ENCODE measurements at regions not wholly inside any gene's neighbourhood (a gene's known extent, or its start where the extent isn't known, plus 50 kb on each side); places are given as distances from the start of the nearest gene placed in this dataset.

DNA sequence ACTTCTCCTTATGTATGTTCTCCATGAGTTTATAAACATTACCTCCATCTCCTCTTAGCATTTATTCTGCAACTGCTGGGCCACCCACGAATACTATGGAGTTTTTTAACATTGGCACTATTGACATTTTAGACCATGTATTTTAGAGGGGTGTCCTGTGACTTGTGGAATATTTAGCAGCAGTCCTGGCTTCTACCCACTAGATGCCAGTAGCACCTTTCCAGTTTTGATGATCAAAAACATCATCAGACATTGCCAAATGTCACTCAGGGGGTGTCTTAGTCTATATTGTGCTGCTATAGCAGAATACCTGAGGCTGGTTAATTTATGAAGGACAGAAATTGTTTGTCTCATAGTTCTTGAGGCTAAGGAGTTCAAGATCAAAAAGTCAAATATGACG lies 187.5 kb upstream of the RORB start:
- Histone ChIP-seq H3K4me3 (ENCODE audit: low read depth, low read length) (no peak overlapping the region), H3K9ac (ENCODE audit: low read depth, low read length) (no peak overlapping the region), H3K4me1 (ENCODE audit: control insufficient read depth, insufficient read depth, low read length) (peaks cover 28% of the 10 kb centered on the region), H3K9me3 (ENCODE audit: control insufficient read depth, insufficient read depth, low read length) (no peaks in the 10 kb centered on the region), H3K36me3 (ENCODE audit: control insufficient read depth, insufficient read depth, low read length) (no peaks in the 10 kb centered on the region), H3K27ac (ENCODE audit: low read depth, low read length) (no peak overlapping the region), H3K27me3 (ENCODE audit: control insufficient read depth, insufficient read depth, low read length) (no peaks in the 10 kb centered on the region)

DNA sequence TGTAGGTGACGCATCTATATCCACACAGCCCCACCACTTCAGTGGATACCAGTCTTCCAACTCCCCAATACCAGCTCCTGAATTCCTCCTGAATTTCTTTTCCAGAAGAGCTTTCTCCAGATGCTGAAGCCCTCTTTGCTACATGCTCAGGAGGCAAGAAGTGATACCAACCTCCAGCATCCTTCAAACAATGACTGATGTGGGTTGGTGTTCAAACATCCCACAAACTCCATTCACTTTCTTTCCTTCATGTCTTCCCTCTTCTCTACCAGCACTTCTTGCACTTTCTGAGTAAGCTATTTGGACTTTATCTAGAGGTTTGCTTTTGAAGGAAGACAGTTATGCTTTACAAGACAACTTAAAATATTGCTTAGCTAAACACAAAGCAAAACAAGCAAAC lies 179.9 kb upstream of the RORB start:
- Histone ChIP-seq H3K27me3 (ENCODE audit: control insufficient read depth, insufficient read depth, low read length) (no peaks in the 10 kb centered on the region), H3K4me1 (ENCODE audit: control insufficient read depth, insufficient read depth, low read length) (no peaks in the 10 kb centered on the region), H3K9ac (ENCODE audit: low read depth, low read length) (no peak overlapping the region), H3K4me3 (ENCODE audit: low read depth, low read length) (no peak overlapping the region), H3K36me3 (ENCODE audit: control insufficient read depth, insufficient read depth, low read length) (no peaks in the 10 kb centered on the region), H3K9me3 (ENCODE audit: control insufficient read depth, insufficient read depth, low read length) (no peaks in the 10 kb centered on the region), H3K27ac (ENCODE audit: low read depth, low read length) (no peak overlapping the region)

DNA sequence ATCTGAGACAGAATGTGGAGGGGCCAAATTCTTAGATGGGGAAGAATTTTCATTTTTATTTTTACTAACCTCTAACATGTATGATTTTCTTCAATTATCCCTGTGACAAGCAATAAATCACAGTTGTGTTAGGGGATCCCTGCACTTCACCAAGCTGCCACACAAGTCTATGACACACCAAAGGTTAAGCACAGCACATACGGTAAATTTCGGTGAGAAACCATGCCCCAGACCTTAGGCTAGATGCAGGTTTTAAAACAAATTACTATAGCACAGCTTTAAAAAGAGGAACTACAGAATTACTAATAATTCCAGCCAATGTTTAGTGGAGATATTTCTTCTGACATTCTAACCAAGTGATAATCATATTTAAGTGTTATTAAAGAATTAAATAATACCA lies 175.7 kb upstream of the RORB start:
- Histone ChIP-seq H3K27ac (ENCODE audit: low read depth, low read length) (no peak overlapping the region), H3K27me3 (ENCODE audit: control insufficient read depth, insufficient read depth, low read length) (no peaks in the 10 kb centered on the region), H3K4me1 (ENCODE audit: control insufficient read depth, insufficient read depth, low read length) (peaks cover 6% of the 10 kb centered on the region; the same call in 1 of the 2 replicates), H3K9ac (ENCODE audit: low read depth, low read length) (no peak overlapping the region), H3K4me3 (ENCODE audit: low read depth, low read length) (no peak overlapping the region), H3K9me3 (ENCODE audit: control insufficient read depth, insufficient read depth, low read length) (no peaks in the 10 kb centered on the region), H3K36me3 (ENCODE audit: control insufficient read depth, insufficient read depth, low read length) (no peaks in the 10 kb centered on the region)

DNA sequence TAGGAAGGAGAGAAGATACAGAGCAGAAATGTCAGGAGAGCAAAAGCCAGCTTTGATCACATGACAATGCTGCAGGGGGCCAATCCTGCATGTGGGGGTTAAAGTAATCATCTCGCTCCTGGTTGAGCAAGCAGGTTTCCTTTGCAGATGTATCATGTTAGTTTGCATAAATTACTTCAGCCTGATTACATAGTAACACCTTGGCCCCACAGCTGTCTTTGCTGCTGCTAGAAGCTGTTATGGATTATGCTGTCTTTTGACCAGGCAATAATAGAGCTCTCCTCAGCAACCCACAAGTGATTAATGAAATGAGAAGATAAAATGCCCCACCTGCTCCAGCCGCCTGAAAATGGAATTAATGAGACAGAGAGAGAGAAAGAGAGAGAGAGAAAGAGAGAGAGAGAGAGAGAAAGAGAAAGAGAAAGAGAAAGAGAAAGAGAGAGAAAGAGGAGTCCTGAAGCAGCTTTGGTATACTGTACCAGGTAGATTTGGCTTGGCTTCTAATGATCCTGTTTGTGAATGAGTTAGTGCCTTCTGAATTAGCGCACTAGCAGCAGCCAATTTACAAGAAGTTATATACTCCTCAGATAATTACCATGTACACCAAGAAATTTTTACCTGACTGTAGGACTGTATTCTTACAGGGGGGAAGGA lies 174.3 kb upstream of the RORB start:
- H3K27me3 ChIP-seq (ENCODE audit: control insufficient read depth, insufficient read depth, low read length) = no peaks in the 10 kb centered on the region
- H3K36me3 ChIP-seq (ENCODE audit: control insufficient read depth, insufficient read depth, low read length) = no peaks in the 10 kb centered on the region
- no peak overlapping the region for H3K9ac ChIP-seq (ENCODE audit: low read depth, low read length)
- no peak overlapping the region for H3K27ac ChIP-seq (ENCODE audit: low read depth, low read length)
- H3K9me3 ChIP-seq (ENCODE audit: control insufficient read depth, insufficient read depth, low read length) = no peaks in the 10 kb centered on the region
- peaks cover 6% of the 10 kb centered on the region; the same call in 1 of the 2 replicates for H3K4me1 ChIP-seq (ENCODE audit: control insufficient read depth, insufficient read depth, low read length)
- no peak overlapping the region for H3K4me3 ChIP-seq (ENCODE audit: low read depth, low read length)

DNA sequence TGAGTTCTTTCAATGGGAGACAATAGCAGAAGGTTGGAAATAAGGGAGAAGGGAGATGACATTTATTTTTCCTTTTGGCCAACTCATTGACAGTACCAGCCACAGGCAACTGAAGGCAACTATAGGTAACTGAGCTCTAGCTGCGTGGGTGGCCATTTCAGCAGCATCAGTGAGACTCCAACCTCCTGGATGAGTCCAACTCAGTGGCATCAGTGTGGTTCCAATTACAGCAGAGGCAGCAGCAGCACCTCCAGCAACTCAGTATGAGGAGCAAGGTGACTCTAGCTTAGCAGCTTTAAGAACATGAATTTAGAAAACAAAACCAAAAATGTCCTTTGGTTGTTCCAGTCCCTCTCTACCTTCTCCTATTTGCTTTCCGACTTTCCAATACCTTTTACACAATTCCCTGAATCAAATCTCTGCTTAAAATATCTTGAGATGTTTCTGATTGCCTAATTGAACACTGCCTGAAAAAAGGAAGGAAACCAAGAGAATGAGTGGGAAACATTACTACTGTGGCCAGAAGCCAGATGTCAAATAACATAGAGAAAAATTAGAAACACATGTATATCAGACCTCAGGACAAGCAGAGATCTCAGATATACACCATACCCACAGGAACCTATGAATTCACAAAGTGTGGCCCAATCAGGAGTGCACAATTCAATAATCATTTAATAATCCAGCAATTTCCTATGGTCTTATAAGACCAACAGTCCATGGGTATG lies 166.5 kb upstream of the RORB start:
- no peak overlapping the region for H3K4me3 ChIP-seq (ENCODE audit: low read depth, low read length)
- H3K4me1 ChIP-seq (ENCODE audit: control insufficient read depth, insufficient read depth, low read length) = peaks cover 7% of the 10 kb centered on the region; the same call in 1 of the 2 replicates
- no peaks in the 10 kb centered on the region for H3K27me3 ChIP-seq (ENCODE audit: control insufficient read depth, insufficient read depth, low read length)
- no peaks in the 10 kb centered on the region for H3K36me3 ChIP-seq (ENCODE audit: control insufficient read depth, insufficient read depth, low read length)
- no peak overlapping the region for H3K27ac ChIP-seq (ENCODE audit: low read depth, low read length)
- no peak overlapping the region for H3K9ac ChIP-seq (ENCODE audit: low read depth, low read length)
- no peaks in the 10 kb centered on the region for H3K9me3 ChIP-seq (ENCODE audit: control insufficient read depth, insufficient read depth, low read length)

DNA sequence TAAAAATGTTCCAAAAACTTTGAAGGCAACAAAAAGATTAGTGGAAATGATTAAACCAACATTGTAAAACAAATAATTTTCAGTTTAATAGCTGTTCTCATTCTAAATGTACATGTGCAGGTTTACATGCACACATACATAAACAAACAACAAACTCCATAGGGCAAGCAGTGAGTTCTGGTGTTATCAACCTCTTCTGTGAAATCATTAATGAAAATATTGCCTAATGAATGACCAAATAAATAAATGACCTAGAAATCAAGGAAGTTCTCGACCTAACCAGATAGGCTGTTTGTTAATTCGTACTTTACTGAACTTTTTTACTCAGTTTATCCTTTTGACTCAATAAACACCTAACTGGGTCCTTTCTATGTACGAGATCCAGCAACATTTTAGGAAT lies 165.5 kb upstream of the RORB start:
- H3K9me3 ChIP-seq (ENCODE audit: control insufficient read depth, insufficient read depth, low read length) = no peaks in the 10 kb centered on the region
- no peak overlapping the region for H3K4me3 ChIP-seq (ENCODE audit: low read depth, low read length)
- H3K4me1 ChIP-seq (ENCODE audit: control insufficient read depth, insufficient read depth, low read length) = peaks cover 7% of the 10 kb centered on the region; the same call in 1 of the 2 replicates
- no peaks in the 10 kb centered on the region for H3K36me3 ChIP-seq (ENCODE audit: control insufficient read depth, insufficient read depth, low read length)
- no peak overlapping the region for H3K27ac ChIP-seq (ENCODE audit: low read depth, low read length)
- H3K9ac ChIP-seq (ENCODE audit: low read depth, low read length) = no peak overlapping the region
- no peaks in the 10 kb centered on the region for H3K27me3 ChIP-seq (ENCODE audit: control insufficient read depth, insufficient read depth, low read length)

DNA sequence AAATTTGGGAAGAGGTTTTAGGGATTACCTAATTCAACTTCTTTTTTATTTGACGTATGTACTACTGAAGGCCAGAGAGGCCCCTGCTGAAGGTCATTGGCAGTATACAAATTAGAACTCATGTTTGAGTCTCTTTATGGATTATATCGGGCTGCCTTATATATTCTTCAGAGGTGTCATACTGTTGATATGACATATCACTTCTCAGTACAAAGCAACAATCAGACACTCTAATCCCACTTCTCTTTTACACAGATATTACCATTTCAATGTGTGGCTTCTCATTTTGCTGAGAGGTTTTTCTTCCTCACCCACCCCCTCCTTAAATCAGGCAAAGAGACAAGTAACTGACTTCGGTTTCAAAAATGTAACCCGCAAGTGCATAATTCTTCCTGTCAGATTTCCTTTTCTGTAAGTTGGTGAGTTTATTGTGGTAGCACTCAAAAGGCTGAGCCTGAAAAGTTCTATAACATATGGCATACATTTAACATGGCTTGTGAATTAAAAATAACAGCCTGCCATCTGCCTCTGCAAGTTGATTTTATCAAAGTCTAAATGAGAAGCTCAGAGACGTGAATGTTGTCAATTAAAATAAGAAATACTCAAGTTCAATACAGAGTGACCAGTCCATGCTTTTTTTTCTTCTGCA lies 163.6 kb upstream of the RORB start:
- no peaks in the 10 kb centered on the region for H3K27me3 ChIP-seq (ENCODE audit: control insufficient read depth, insufficient read depth, low read length)
- no peaks in the 10 kb centered on the region for H3K9me3 ChIP-seq (ENCODE audit: control insufficient read depth, insufficient read depth, low read length)
- no peaks in the 10 kb centered on the region for H3K36me3 ChIP-seq (ENCODE audit: control insufficient read depth, insufficient read depth, low read length)
- H3K27ac ChIP-seq (ENCODE audit: low read depth, low read length) = no peak overlapping the region
- H3K4me1 ChIP-seq (ENCODE audit: control insufficient read depth, insufficient read depth, low read length) = peaks cover 7% of the 10 kb centered on the region; the same call in 1 of the 2 replicates
- H3K9ac ChIP-seq (ENCODE audit: low read depth, low read length) = no peak overlapping the region
- no peak overlapping the region for H3K4me3 ChIP-seq (ENCODE audit: low read depth, low read length)

DNA sequence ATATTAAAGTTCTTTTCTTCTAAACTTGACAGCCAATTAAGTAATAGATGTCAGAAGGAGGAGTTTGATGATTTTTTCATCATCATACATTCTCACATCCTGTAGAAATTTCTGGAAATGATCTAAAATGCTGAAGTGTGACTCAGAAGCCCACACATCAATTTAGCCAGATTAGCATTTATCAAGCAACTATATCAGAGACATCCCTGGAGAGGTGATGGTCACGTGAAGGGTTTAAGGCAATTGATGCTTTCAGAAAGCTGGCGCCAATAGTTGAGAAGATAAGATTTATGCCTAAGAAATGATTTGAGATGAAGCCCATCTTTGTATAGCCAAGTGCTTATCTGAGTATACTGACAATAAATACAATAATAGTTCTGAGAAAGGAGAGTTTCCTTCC lies 162.9 kb upstream of the RORB start:
- Histone ChIP-seq H3K27me3 (ENCODE audit: control insufficient read depth, insufficient read depth, low read length) (no peaks in the 10 kb centered on the region), H3K36me3 (ENCODE audit: control insufficient read depth, insufficient read depth, low read length) (no peaks in the 10 kb centered on the region), H3K9me3 (ENCODE audit: control insufficient read depth, insufficient read depth, low read length) (no peaks in the 10 kb centered on the region), H3K4me3 (ENCODE audit: low read depth, low read length) (no peak overlapping the region), H3K4me1 (ENCODE audit: control insufficient read depth, insufficient read depth, low read length) (peaks cover 7% of the 10 kb centered on the region; the same call in 1 of the 2 replicates), H3K27ac (ENCODE audit: low read depth, low read length) (no peak overlapping the region), H3K9ac (ENCODE audit: low read depth, low read length) (no peak overlapping the region)

DNA sequence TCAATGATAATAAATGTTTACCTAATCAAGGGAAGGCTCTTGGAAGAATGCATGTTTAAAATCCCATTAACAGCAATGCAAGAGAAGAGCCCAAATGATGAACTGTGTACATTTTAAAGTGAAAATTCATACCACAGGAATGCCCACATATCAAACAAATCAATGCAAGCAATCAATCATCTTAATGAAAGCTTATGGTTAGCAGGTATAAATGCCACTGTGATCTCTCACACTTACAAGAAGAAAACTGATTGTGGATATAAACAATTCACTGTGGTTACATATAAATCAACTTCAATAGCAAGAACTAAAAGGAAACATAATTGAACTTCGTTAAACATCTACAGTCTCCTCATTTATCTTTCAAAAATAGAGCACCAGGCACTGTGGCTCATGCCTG lies 161.0 kb upstream of the RORB start:
- H3K4me1 ChIP-seq (ENCODE audit: control insufficient read depth, insufficient read depth, low read length) = peaks cover 7% of the 10 kb centered on the region; the same call in 1 of the 2 replicates
- H3K9me3 ChIP-seq (ENCODE audit: control insufficient read depth, insufficient read depth, low read length) = no peaks in the 10 kb centered on the region
- H3K27ac ChIP-seq (ENCODE audit: low read depth, low read length) = no peak overlapping the region
- no peak overlapping the region for H3K9ac ChIP-seq (ENCODE audit: low read depth, low read length)
- H3K4me3 ChIP-seq (ENCODE audit: low read depth, low read length) = no peak overlapping the region
- no peaks in the 10 kb centered on the region for H3K36me3 ChIP-seq (ENCODE audit: control insufficient read depth, insufficient read depth, low read length)
- no peaks in the 10 kb centered on the region for H3K27me3 ChIP-seq (ENCODE audit: control insufficient read depth, insufficient read depth, low read length)

DNA sequence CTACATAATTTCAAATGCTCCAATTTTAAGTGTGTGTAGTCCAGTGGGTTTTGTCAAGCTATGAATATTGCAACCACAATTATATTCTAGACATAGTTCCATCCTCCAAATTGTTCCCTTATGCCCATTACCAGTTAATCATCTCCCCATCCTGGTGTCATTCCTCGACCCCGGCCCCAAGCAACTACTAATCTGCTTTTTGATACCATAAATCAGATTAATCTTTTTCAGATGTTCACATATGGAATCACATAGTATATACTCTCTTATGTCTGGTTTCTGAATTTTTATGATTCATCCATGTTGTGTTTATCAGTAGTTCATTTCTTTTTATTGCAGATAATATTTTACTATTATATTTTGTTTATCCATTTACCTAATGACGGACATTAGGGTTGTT lies 148.4 kb upstream of the RORB start:
- no peak overlapping the region for H3K9ac ChIP-seq (ENCODE audit: low read depth, low read length)

DNA sequence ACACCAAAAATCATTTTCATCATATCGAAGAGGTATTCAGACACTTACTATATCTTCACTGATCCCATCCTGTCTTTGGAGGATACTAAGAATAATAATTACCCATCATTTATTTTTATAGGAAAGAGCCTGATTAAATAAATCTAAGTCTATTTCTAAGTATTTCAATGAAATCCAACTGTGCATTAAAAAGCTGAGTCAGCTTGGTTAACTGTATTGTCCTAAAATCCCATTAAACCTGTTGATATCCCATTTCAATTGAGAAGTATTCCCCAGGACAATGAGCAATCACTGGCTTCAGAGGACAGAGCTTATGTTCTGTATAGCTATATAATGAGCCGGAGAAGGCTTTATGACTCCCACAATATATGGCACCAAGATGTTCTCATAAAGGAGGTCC lies 142.0 kb upstream of the RORB start:
- Histone ChIP-seq H3K4me1 (ENCODE audit: control insufficient read depth, insufficient read depth, low read length) (no peaks in the 10 kb centered on the region), H3K9ac (ENCODE audit: low read depth, low read length) (no peak overlapping the region), H3K4me3 (ENCODE audit: low read depth, low read length) (no peak overlapping the region), H3K36me3 (ENCODE audit: control insufficient read depth, insufficient read depth, low read length) (no peaks in the 10 kb centered on the region), H3K27me3 (ENCODE audit: control insufficient read depth, insufficient read depth, low read length) (no peaks in the 10 kb centered on the region), H3K27ac (ENCODE audit: low read depth, low read length) (no peak overlapping the region), H3K9me3 (ENCODE audit: control insufficient read depth, insufficient read depth, low read length) (no peaks in the 10 kb centered on the region)

More for the DNA sequence above, 148.4 kb upstream of the RORB start:
- no peaks in the 10 kb centered on the region for H3K27me3 ChIP-seq (ENCODE audit: control insufficient read depth, insufficient read depth, low read length)
- no peaks in the 10 kb centered on the region for H3K36me3 ChIP-seq (ENCODE audit: control insufficient read depth, insufficient read depth, low read length)
- no peak overlapping the region for H3K4me3 ChIP-seq (ENCODE audit: low read depth, low read length)
- no peaks in the 10 kb centered on the region for H3K4me1 ChIP-seq (ENCODE audit: control insufficient read depth, insufficient read depth, low read length)
- no peaks in the 10 kb centered on the region for H3K9me3 ChIP-seq (ENCODE audit: control insufficient read depth, insufficient read depth, low read length)
- no peak overlapping the region for H3K27ac ChIP-seq (ENCODE audit: low read depth, low read length)

Measured in HUES48 (cell line).